ENCODE measurements at regions not wholly inside any gene's neighbourhood (a gene's known extent, or its start where the extent isn't known, plus 50 kb on each side); places are given as distances from the start of the nearest gene placed in this dataset.
"Not testable (repeated sequence)": the region's sequence is repeated elsewhere in the genome, so short reads cannot be mapped to it uniquely, and the experiment has no call there.

DNA sequence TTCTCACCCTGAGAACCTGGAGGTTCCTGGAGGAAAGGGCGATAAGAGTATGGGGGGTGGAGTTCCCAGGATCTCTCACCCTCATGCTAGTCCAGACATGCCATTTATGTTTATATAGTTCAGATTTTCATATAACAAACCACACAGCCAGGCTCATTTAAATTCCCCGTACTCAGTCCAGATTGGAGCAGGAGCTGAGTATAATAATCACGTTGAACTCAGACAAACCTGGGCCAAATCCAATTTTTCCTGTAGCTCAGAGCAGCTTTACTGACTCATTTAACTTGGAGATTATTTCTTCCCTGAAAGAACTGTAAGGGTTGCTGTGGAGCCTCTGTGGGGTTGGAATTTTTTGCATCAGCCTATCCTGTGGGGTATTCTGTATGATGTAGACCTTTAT is 660.8 kb downstream of the TMEM121 start:
- DNase-seq: no peak

DNA sequence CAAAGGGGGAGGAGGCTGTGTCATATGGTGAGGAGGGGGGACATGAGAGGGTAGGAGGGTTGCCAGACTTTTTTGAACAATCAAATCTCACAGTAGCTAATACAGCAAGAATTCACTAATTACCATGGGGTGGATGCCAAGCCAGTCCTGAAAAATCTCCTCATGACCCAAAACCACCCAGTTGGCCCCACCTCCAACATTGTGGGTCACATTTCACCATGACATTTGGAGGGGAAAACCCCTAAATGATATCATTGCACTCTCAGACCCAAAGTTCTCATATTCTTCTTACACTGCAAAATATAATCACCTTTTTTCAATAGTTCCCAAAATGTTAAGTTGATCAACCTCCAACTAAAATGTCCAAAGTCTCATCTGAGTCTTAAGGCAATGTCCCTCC is 666.3 kb downstream of the TMEM121 start:
- DNase-seq: not testable (repeated sequence)

DNA sequence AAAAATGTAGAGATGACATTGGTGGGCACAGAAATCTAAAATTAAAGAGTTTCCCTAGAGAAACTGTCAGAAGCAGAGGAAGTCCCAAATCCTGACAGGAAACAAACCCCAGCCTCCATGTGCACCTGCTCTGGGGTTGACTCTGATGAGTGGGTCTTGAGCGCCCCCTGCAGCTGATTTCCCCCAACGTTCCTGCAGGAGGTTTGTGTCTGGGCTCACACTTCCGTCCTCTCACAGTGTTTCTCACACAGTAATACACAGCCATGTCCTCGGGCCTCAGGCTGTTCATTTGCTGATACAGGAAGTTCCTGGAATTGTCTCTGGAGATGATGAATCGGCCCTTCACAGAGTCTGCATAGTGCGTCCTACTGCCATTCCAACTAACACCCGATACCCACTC is 670.1 kb downstream of the TMEM121 start:
- peak; percentile 62 for DNase-seq

DNA sequence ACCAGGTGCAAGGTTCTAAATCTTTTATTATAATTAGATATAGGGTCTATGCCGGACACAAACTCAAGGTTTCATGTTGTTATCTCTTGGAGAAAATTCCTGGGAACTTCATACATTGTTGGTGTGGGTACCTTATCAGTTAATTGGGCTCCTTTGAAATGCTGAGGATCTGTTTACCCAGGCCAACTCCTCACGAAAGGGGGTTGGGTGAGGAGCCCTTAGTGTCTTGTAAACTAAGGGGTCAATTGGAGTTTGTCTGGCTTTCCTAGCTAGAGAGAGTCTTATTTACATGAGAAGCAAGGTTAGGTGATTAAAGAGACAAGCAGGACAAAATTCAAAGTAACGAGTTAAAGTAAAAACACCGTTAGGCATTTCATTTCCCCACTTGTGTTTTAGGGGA is 670.9 kb downstream of the TMEM121 start:
- not testable (repeated sequence) for DNase-seq

DNA sequence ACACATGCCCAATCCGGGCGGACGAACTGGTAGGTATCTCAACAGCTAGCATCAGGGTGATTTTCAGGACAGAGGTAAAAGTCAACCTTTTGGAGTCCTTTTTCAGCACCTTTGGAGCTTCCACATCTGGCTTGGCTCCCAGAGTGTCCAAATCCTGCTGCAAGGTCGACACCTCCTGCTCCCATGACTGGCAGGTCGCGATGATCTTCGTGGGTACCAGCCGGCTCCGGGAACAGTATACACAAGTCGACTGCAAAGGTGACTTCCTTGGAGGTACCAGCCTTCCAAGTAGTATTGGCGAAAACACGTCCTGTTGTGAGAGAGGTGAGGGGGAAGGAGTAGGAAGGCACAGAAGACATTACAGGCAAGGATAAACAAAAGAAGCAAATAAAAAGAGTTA is 672.7 kb downstream of the TMEM121 start:
- DNase-seq: no peak

DNA sequence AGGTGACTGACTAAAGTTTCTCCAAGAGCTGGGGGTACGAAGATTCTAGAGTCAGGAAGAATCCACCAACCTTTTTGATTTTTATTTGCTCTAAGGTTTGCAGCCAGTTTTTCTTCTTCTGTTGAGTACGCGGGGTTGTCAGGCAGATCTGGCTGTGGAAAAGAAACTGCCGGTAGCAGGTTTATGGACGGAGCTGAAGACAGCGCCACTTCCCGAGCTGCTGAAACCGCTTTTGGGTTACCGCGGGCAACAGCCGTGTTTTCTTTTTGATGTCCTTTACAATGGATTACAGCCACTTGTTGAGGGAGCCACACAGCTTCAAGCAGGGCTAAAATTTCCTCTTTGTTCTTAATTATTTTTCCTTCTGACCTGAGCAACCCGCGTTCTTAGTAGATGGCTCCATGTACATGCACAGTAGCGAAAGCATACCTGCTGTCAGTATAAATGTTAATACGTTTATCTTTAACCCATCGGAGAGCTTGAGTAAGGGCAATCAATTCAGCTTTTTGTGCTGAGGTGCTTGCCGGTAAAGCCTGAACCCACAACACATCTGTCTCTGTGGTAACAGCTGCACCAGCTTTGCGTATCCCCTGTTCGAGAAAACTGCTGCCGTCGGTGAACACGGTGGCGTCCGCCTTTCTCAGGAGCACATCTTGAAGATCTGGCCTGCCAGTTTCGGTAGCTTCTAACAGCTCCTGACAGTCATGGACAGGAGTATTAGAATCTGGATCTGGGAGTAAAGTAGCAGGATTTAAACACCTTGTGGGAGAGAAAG is 674.3 kb downstream of the TMEM121 start:
- DNase-seq: no peak

DNA sequence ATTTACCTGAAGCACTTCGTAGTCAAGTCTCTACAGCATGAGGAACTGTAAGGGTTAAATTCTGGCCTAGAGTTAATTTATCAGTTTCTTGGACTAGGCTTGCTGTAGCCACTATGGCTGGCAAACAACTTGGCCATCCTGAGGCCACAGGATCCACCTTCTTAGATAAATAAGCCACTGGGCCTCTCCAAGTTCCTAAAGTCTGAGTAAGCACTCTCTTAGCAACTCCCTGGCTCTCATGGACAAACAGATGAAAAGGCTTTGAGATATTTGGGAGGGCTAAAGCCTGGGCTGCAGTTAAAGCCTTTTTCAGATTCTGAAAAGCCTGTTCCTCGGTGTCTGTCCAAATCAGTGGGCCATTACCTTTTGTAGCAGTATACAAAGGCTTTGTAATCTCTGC is 675.0 kb downstream of the TMEM121 start:
- no peak for DNase-seq

DNA sequence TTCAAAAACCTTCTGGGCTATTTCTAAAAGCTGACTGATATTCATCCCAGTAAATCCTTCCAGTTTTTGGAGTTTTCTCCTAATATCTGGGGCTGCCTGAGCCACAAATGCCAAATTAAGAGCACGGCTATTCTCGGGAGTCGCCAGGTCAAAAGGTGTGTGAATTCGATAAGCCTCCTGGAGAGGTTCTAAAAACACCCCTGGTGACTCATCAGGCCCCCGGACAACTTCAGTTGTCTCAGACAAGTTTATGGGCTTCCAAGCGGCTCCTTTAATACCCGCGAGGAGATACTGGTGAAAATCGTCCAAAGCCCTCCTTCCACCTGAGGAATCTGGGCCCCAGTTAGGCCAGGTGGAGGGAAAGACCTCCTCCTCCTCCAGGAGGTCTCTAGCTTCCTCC is 677.1 kb downstream of the TMEM121 start:
- DNase-seq: no peak

DNA sequence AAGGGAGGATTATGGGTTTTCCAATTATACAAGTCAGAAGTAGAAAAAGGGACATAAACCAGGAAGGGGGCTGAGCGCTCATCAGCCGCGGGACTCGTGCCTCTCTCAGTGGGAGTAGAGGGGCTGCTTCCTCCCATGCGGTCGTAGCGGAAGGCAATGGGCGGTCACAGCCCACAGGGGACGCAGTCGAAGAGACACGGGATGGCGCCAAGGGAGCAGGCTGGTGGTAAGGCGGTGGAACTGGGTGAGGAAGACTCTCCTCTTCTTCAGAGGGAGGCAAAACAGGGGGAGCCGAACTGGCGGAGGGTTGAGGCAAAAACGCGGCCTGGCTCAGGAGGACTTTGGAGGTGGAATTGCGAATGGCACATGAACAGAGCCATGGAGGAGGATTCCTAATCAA is 677.7 kb downstream of the TMEM121 start:
- DNase-seq: no peak

DNA sequence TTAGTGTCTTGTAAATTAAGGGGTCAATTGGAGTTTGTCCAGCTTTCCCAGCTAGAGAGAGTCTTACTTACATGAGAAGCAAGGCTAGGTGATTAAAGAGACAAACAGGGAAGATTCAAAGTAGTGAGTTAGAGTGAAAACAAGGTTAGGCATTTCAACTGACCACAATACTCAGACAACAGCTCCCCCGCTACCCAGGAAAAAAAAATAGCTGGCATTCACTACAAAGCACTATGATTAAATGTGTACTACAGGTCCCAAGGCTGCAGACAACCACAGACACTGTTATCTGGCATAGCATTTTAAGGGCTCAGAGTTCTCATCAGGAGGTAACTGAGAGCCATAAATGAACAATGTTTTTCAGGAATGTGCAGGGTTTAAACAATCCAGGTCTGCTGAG is 680.9 kb downstream of the TMEM121 start:
- no peak for DNase-seq

DNA sequence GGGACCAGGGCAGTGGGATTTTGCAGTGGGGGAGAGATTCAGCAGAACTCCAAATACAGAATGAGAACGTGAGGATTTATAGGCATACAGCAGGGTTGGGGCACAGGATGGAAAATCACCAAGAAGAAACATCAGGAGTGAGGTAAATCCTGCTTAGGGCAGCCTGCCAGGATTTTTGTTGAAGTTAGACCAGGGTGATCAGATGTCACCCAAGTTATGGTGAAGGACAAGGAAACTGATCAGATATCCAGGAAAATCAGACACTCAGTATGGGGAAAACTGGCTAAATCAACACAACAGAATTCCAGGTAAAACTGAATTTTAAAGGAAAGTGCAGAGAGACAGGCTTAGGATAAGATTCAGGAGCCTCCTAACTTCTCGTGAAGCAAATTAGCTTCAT is 682.4 kb downstream of the TMEM121 start:
- DNase-seq: no peak

DNA sequence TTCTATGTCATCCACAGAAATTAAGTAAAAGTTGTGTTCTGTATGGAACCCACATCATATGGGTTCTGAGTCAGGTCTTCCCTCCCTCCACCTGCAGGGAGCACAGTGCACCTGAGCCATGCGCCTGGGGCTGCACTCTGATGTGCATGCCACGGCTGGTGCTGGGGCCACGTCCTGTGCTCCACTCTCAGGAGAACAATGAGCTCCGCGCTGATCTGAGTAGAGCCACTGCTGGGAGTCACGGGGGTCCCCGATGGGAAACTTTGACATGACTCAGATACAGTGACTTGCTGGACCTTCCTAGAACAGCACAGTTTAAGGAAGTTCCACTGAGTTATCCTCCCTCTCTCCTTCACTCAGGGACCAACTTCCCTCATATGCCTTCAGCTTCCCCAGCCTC is 683.4 kb downstream of the TMEM121 start:
- no peak for DNase-seq

DNA sequence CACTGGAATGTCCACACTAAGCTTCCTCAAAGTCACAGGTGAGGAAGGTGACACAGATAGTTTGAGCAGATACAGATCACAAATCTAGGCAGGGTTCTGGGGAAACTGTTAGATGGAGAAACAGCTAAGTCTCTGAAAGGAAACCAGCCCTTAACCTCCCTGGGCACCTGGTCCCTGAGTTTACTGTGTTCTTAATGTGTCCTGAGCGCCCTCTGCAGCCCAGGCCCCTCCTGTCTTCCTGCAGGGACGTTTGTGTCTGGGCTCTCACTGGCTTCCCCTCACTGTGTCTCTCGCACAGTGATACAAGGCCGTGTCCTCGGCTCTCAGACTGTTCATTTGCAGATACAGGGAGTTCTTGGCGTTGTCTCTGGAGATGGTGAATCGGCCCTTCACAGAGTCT is 684.3 kb downstream of the TMEM121 start:
- peak; percentile 12 for DNase-seq

DNA sequence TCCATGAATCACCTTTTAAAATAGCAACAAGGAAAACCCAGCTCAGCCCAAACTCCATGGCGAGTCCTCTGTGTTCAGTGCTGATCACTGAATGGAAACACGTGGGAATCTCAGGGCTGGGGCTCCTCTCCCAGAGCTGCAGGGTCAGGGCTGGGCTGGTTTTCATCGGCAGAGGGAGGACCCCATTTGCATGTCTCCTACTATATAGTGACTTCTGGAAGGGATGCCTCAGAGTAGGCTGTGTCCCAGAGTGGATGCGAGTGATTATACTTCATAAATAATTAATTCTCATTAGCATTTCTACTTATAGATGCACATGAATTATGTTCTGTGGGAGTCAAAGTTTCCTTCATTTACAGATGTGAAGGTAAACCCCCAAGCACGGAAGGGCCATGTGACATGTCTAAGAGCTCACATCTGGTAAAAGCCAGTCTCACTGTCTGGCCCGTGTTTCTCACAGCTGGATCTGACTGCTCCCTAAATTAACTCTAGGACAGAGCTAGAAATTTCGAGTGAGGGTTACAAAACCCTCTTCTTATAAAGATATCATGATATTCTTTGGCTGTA is 685.0 kb downstream of the TMEM121 start:
- no peak for DNase-seq

DNA sequence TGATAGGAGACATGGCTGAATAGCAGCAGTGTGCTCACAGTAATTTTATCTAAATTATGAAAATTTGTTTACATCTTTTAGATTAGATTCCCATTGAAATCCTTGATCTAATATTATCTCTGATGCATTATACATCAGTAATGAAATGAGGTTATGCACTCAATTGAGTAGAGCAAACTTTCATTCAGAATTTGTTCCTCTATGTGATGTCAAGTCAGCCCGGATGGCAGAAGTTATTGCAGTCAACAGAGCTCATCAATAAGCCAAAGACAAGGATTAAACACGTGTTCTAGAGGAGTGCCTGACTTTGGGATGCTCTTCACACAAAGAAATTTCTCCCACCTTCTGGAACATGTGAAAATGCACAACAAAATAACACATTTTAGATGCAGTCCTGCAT is 688.8 kb downstream of the TMEM121 start:
- DNase-seq: no peak

DNA sequence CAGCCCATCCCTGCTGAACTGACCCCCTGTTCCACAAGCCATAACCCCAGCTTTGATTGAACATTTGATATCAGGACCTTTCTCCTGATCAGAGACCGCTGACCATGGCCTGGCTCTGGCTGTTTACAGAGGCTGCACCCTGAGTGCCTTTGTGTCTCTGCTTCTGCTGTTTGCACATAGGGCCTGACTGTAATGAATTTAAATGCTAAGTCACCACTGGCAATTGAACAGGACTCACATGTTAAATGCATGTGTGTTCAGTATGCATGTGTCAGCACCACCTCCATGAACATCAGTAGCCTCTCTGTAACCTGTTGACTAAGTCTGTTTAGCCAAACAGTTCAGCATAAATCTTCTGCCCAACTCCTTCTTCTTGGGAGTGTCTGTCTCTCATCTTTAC is 690.3 kb downstream of the TMEM121 start:
- no peak for DNase-seq

DNA sequence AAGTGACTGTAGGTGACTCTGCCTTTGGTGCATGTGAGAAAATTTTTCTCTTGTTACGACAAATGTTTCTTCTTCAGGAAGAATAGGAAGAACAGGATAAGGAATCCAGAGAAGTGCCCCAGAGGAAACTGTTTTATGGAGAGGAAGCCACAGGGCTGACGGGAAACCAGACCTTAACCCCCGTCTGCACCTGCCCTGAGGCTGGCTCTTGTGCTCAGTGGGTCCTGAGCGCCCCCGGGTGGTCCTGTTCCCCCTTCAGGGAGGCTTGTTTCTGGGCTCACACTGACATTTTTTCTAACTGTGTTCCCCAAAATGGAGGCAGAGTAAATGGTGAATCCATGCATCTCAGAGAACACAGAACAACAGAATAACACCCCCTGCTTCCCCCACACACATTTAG is 691.8 kb downstream of the TMEM121 start:
- DNase-seq: no peak

DNA sequence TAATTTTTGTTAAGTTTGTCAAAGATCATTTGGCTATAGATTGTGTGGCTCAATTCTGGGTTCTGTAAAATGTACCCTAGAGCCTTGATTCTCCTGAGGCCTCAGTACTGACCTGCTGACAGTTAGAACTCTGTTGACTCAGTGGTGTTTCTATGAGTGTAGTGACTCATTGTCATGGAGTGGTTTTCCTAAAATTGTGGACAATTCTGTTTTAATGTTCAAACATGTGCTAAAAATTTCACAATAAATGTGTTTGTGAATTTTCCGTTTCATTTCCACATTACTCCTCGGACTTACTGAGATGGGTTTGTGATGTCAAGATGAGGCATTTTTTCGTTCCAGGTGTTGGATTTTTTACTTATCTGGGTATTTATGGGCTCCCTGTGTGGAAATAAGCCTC is 695.9 kb downstream of the TMEM121 start:
- DNase-seq: no peak

DNA sequence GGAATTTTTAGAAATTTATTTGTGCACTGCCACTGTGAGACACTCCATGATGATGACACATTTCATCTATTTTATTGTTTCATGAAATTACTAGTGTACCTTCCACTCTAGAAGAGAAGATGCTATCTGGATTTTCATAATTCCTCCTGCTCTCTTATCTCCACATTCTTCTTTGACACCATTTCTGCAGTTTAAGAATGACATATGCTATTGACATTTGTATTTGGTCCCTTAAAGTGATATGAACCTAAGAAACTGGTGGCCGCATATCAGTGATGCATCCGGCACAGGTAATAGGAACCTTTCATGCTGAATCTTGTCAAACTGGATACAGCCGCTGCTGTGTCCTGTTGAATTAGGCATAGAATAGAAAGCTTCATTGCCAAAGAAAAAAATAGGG is 696.3 kb downstream of the TMEM121 start:
- no peak for DNase-seq

DNA sequence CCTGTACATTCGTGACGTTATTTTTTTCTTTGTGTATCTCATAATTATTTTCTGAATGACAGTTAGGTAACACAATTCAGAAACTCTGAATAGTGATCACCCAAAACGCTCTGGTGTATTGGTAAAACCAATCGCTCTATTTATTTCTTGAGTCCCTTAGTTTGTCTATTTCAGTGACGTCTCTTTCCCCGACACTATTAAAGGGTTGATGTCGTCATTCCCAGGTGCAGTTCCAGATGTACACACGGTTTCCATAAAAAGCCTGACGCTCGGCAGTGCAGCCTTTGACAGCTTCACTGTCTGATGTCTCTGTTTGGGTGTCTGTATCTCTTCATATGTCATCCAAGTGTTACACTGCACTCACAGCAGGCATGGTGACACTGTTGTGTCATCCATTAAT is 701.4 kb downstream of the TMEM121 start:
- DNase-seq: no peak

DNA sequence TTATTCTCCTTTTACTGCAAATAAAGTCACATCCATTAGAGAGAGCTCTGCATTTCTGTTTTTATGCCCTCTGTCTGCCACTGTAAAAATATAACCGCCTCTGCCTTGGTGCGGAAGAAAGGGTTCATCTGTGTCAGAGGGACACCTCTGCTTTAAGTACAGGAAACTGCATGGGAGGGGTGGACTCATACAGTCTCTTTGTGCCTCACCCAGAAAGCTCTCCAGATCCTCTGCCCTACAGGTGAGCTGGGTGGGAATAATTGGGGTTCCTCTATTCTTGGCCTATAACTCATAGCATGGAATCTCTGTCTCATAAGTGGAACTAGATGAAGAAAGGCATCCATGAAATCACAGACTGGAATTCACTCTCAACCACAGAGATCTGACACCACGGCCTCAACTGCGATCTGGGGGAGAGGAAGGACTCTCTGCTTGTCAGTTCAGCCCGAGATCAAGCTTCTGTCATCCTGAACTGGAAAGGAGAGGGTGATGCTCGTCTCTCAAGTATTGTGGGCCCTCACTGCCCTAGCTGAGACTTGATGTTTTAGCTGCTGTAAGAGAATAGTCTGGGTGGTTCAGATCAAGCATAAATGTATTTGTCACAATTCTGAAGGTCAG is 702.3 kb downstream of the TMEM121 start:
- DNase-seq: no peak

DNA sequence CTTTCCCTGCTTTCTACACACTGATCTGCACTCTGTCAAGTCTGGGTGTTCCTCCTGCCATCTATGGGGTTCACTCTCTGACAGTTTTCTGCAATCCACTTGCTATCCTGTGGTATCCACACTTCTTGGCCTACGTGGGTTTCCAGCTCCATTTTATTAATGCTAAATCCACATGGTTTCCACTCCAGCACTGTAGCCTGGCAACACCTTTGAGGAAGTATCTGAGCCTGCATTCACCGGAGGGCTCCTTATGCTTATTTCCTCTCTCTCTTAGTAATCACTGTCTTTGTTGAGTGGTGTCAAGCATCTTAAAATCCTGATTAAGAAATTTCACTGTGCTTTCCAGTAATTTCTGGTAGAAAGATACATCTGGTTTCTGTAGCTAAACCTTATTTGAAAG is 703.7 kb downstream of the TMEM121 start:
- no peak for DNase-seq

DNA sequence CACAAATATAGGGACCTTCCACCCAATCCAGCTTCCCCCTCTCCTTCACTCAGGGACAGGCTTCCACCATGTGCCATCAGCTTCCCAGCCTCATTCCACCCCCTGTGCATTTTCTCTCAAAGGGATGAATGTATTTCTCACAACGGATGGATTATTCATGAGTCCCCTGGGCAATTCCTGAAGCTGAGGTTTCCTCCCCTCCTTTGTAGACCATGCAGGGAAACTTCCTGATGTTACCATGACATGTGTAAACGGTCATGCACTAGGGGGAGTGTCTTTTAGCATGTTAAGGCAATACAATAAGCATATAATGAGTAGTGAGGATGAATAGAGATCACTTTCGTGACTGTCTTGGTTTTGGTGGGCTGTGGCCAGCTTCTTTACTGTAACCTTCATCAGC is 706.8 kb downstream of the TMEM121 start:
- not testable (repeated sequence) for DNase-seq

DNA sequence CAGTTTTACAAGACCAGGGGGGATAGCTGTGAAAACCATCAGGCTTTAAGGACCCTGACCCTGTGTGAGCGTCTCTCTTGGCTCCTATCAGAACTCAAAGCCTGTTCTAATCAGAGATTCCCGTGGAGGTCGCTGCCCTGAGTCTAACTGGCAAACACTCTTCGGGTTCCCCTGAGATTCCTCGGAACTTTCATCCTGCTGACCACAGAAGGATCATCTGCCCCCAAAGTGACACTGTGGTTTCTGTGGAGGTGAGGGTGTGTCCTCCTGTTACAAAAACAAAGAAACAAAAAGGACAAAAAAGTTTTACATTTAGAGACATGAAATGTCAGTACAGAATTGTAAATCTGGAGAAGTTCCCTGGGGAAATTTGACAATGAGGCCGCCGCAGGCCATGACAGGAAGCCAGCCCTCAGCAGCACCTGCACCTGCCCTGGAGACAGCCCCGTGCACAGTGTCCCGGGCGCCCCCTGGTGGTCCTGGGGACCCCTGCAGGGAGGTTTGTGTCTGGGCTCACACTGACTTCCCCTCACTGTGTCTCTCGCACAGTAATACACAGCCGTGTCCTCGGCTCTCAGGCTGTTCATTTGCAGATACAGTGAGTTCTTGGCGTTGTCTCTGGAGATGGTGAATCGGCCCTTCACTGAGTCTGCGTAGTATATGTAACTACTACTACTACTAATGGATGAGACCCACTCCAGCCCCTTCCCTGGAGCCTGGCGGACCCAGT is 708.3 kb downstream of the TMEM121 start:
- peak; percentile 24 for DNase-seq
